ENCODE measurements at regions not wholly inside any gene's neighbourhood (a gene's known extent, or its start where the extent isn't known, plus 50 kb on each side); places are given as distances from the start of the nearest gene placed in this dataset.
"Not testable (repeated sequence)": the region's sequence is repeated elsewhere in the genome, so short reads cannot be mapped to it uniquely, and the experiment has no call there.

GRCh38 chr21:35982717-35983116, 77.6 kb downstream of the SETD4 start:
- H3K9ac ChIP-seq (ENCODE audit: low read depth, low read length, poor library complexity, severe bottlenecking): no peak overlapping the region
- no peaks in the 10 kb centered on the region for H3K4me1 ChIP-seq (ENCODE audit: insufficient read depth, low read length, poor library complexity, severe bottlenecking)
- H3K27me3 ChIP-seq (ENCODE audit: insufficient read depth, low read length, poor library complexity, severe bottlenecking): no peaks in the 10 kb centered on the region
- TF ChIP-seq CTCF (conservative IDR thresholded peaks at IDR 0.05; ENCODE audit: low read length): no peak
- TF ChIP-seq EZH2phosphoT487 (IDR thresholded peaks at IDR 0.05; ENCODE audit: borderline replicate concordance): no peak
- no peak overlapping the region for H3K4me3 ChIP-seq (ENCODE audit: low read length, poor library complexity, severe bottlenecking)
- no peaks in the 10 kb centered on the region for H3K9me3 ChIP-seq (ENCODE audit: insufficient read depth, low read depth, low read length)
- H3K36me3 ChIP-seq (ENCODE audit: insufficient read depth, low read length): no peaks in the 10 kb centered on the region
- H2AFZ ChIP-seq (ENCODE audit: low read length): no peak overlapping the region
- no peaks in the 10 kb centered on the region for H3K9me2 ChIP-seq (replicated peaks; ENCODE audit: low read depth, low read length)
- no peak overlapping the region for H3K4me2 ChIP-seq (ENCODE audit: low read depth, low read length, poor library complexity, severe bottlenecking)
- no peaks in the 10 kb centered on the region for H3F3A ChIP-seq (ENCODE audit: low read depth)
- no peaks in the 10 kb centered on the region for H4K20me1 ChIP-seq (ENCODE audit: insufficient read depth, low read length, poor library complexity, severe bottlenecking)
- H3K79me2 ChIP-seq (ENCODE audit: insufficient read depth, low read length): no peaks in the 10 kb centered on the region

- no peak overlapping the region for H3K4me3 ChIP-seq (ENCODE audit: low read length, poor library complexity, severe bottlenecking)
- no peaks in the 10 kb centered on the region for H3K79me2 ChIP-seq (ENCODE audit: insufficient read depth, low read length)
- no peaks in the 10 kb centered on the region for H3K9me2 ChIP-seq (replicated peaks; ENCODE audit: low read depth, low read length)
- no peaks in the 10 kb centered on the region for H4K20me1 ChIP-seq (ENCODE audit: insufficient read depth, low read length, poor library complexity, severe bottlenecking)
- no peaks in the 10 kb centered on the region for H3K4me1 ChIP-seq (ENCODE audit: insufficient read depth, low read length, poor library complexity, severe bottlenecking)
- no peak overlapping the region for H3K4me2 ChIP-seq (ENCODE audit: low read depth, low read length, poor library complexity, severe bottlenecking)
- no peak overlapping the region for H3K9ac ChIP-seq (ENCODE audit: low read depth, low read length, poor library complexity, severe bottlenecking)
- H3F3A ChIP-seq (ENCODE audit: low read depth): no peaks in the 10 kb centered on the region
- no peaks in the 10 kb centered on the region for H3K27me3 ChIP-seq (ENCODE audit: insufficient read depth, low read length, poor library complexity, severe bottlenecking)
- H3K36me3 ChIP-seq (ENCODE audit: insufficient read depth, low read length): no peaks in the 10 kb centered on the region
- no peaks in the 10 kb centered on the region for H3K9me3 ChIP-seq (ENCODE audit: insufficient read depth, low read depth, low read length)
- H2AFZ ChIP-seq (ENCODE audit: low read length): no peak overlapping the region
- TF ChIP-seq EZH2phosphoT487 (IDR thresholded peaks at IDR 0.05; ENCODE audit: borderline replicate concordance) (no peak), CTCF (conservative IDR thresholded peaks at IDR 0.05; ENCODE audit: low read length) (no peak)
Measured at GRCh38 chr21:35981514-35982070, 78.7 kb downstream of the SETD4 start.

DNA sequence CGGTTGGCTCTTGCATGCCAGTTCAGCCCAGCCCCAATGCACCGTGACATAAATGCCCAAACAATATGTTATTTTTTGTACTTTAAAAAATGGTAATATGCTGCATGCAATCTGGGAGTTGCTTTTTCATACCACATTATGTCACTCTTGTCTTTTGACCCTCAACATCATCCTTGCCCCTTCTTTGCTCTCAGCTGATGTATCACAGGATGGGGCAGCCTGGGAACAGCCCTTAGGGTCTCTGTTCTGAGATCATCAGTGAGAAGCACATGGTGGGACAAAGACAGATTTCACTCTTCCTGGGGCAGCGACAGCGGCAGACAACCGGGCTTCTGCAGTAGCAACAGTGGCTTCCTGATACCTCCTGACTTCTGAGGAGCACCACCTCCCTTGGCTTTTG, 79.5 kb downstream of the SETD4 start:
- TF ChIP-seq EZH2phosphoT487 (IDR thresholded peaks at IDR 0.05; ENCODE audit: borderline replicate concordance): no peak
- no peak for TF ChIP-seq CTCF (conservative IDR thresholded peaks at IDR 0.05; ENCODE audit: low read length)
- Histone ChIP-seq H3K9me2 (replicated peaks; ENCODE audit: low read depth, low read length) (no peaks in the 10 kb centered on the region), H4K20me1 (ENCODE audit: insufficient read depth, low read length, poor library complexity, severe bottlenecking) (no peaks in the 10 kb centered on the region), H3K4me3 (ENCODE audit: low read length, poor library complexity, severe bottlenecking) (no peak overlapping the region), H2AFZ (ENCODE audit: low read length) (no peak overlapping the region), H3K9me3 (ENCODE audit: insufficient read depth, low read depth, low read length) (no peaks in the 10 kb centered on the region), H3K9ac (ENCODE audit: low read depth, low read length, poor library complexity, severe bottlenecking) (no peak overlapping the region), H3K4me2 (ENCODE audit: low read depth, low read length, poor library complexity, severe bottlenecking) (no peak overlapping the region), H3F3A (ENCODE audit: low read depth) (no peaks in the 10 kb centered on the region), H3K27me3 (ENCODE audit: insufficient read depth, low read length, poor library complexity, severe bottlenecking) (no peaks in the 10 kb centered on the region), H3K79me2 (ENCODE audit: insufficient read depth, low read length) (no peaks in the 10 kb centered on the region), H3K4me1 (ENCODE audit: insufficient read depth, low read length, poor library complexity, severe bottlenecking) (no peaks in the 10 kb centered on the region), H3K36me3 (ENCODE audit: insufficient read depth, low read length) (no peaks in the 10 kb centered on the region)

DNA sequence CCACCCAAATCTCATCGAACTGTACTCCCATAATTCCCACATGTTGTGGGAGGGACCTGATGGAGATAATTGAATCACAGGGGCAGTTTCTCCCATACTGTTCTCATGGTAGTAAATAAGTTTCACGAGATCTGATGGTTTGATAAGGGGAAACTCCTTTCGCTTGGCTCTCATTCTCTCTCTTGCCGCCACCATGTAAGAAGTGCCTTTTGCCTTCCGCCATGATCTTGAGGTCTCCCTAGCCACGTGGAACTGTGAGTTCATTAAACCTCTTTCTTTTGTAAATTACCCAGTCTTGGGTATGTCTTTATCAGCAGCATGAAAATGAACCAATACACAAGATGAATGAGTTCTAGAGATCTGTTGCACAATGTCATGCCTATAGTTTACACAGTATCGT, 82.5 kb downstream of the SETD4 start:
- not testable (repeated sequence) for H3F3A ChIP-seq (ENCODE audit: low read depth); H3K9ac ChIP-seq (ENCODE audit: low read depth, low read length, poor library complexity, severe bottlenecking); H3K9me2 ChIP-seq (replicated peaks; ENCODE audit: low read depth, low read length); H3K36me3 ChIP-seq (ENCODE audit: insufficient read depth, low read length); H3K4me2 ChIP-seq (ENCODE audit: low read depth, low read length, poor library complexity, severe bottlenecking); H3K4me1 ChIP-seq (ENCODE audit: insufficient read depth, low read length, poor library complexity, severe bottlenecking); H3K9me3 ChIP-seq (ENCODE audit: insufficient read depth, low read depth, low read length); H2AFZ ChIP-seq (ENCODE audit: low read length); H4K20me1 ChIP-seq (ENCODE audit: insufficient read depth, low read length, poor library complexity, severe bottlenecking); H3K79me2 ChIP-seq (ENCODE audit: insufficient read depth, low read length); H3K27me3 ChIP-seq (ENCODE audit: insufficient read depth, low read length, poor library complexity, severe bottlenecking); H3K4me3 ChIP-seq (ENCODE audit: low read length, poor library complexity, severe bottlenecking)
